GM12878 (cell line): ENCODE measurements at regions not wholly inside any gene's neighbourhood (a gene's known extent, or its start where the extent isn't known, plus 50 kb on each side); places are given as distances from the start of the nearest gene placed in this dataset.

ENCODE experiments used
- ATAC-seq: fragments of 200-7000 bp; cut with Tn5 transposase; 3 replicates; pipeline ENCODE4 v1.9.1; 2020; ENCODE audit warnings: mild to moderate bottlenecking, moderate library complexity
- BruUV-seq: library from RNA; stranded (reverse); fragments of 400-500 nt; replicated peaks from 2 replicates; lab custom pipeline; 2021; lab: Mats Ljungman, UMichigan
- CTCF ChIA-PET: fragments of 300-600 bp; sonication (Branson Sonifier 250); formaldehyde crosslinking; extraction: SDS; loops from one replicate; lab custom pipeline; 2021; ENCODE audit warnings: inconsistent platforms; lab: Yijun Ruan, JAX
- POLR2A ChIA-PET: fragments of 350-600 bp; formaldehyde crosslinking; extraction: SDS; loops from one replicate; lab custom pipeline; 2021; ENCODE audit warnings: inconsistent platforms; lab: Charles Lee
- RAD21 ChIA-PET: fragments of 300-600 bp; sonication (Branson Sonifier 250); formaldehyde crosslinking; loops from one replicate; lab custom pipeline; 2023; ENCODE audit warnings: antibody characterized with exemption; ENCODE audit not compliant: unreplicated experiment; lab: Charles Lee
- SMC1A ChIA-PET: fragments of 300-600 bp; sonication (Branson Sonifier 250); formaldehyde crosslinking; loops from one replicate; lab custom pipeline; 2023; ENCODE audit not compliant: unreplicated experiment, uncharacterized antibody; lab: Charles Lee
- DNase-seq: peaks from one replicate; pipeline ENCODE4 v3.0.0-alpha.2; 2011; ENCODE audit warnings: low read depth, low spot score
- FAIRE-seq: peaks from 3 replicates; lab custom pipeline; 2011; peaks lifted over from hg19 to GRCh38; lab: Jason Lieb, UNC
- H2AFZ ChIP-seq: 2 replicates; pipeline ENCODE4 v1.6.0; 2011; ENCODE audit warnings: low read depth, low read length, control low read depth; ENCODE audit not compliant: control insufficient read depth
- H3K27ac ChIP-seq: 2 replicates; pipeline ENCODE4 v1.5.1; 2011; ENCODE audit warnings: control low read depth; ENCODE audit not compliant: control insufficient read depth, insufficient read depth
- H3K27me3 ChIP-seq, 2 experiments: replicated peaks in 1 of 2; 2 replicates each; pipeline versions ENCODE4 v1.6.0 to v1.6.1; 2011; ENCODE audit warnings: low read length in 1 of 2; ENCODE audit not compliant: control insufficient read depth in 2 of 2, insufficient read depth in 2 of 2
- H3K36me3 ChIP-seq, 2 experiments: 2 replicates each; pipeline ENCODE4 v1.5.1; 2011; ENCODE audit warnings: low read length in 1 of 2; ENCODE audit not compliant: control insufficient read depth in 2 of 2, insufficient read depth in 2 of 2
- H3K4me1 ChIP-seq: 2 replicates; pipeline ENCODE4 v1.6.1; 2011; ENCODE audit warnings: mild to moderate bottlenecking, low read length, moderate library complexity, mixed read lengths; ENCODE audit not compliant: control insufficient read depth, insufficient read depth
- H3K4me2 ChIP-seq: 2 replicates; pipeline ENCODE4 v1.6.0; 2011; ENCODE audit warnings: control low read depth; ENCODE audit not compliant: control insufficient read depth, insufficient read depth
- H3K4me3 ChIP-seq: fragments of 200-600 bp; sonication (generic); 2 replicates; pipeline ENCODE4 v1.5.1; 2016
- H3K79me2 ChIP-seq: 2 replicates; pipeline ENCODE4 v1.6.0; 2011; ENCODE audit warnings: low read length; ENCODE audit not compliant: control insufficient read depth, insufficient read depth
- H3K9ac ChIP-seq: 2 replicates; pipeline ENCODE4 v1.8.0; 2011; ENCODE audit warnings: low read length, control low read depth, mixed read lengths; ENCODE audit not compliant: control insufficient read depth, insufficient read depth
- H3K9me3 ChIP-seq: replicated peaks from 3 replicates; pipeline ENCODE4 v1.5.1; 2011; ENCODE audit warnings: mild to moderate bottlenecking, low read length; ENCODE audit not compliant: control insufficient read depth, insufficient read depth
- H4K20me1 ChIP-seq: 2 replicates; pipeline ENCODE4 v1.6.0; 2011; ENCODE audit not compliant: control insufficient read depth, insufficient read depth
- HSF1 ChIP-seq: fragments of 150-350 bp; IDR thresholded peaks from 2 replicates; pipeline ENCODE4 v1.6.1; 2014; ENCODE audit warnings: mild to moderate bottlenecking, low read depth, low read length
- MLLT1 ChIP-seq: fragments of 450-650 bp; IDR thresholded peaks from 2 replicates; pipeline ENCODE4 v1.6.1; 2016; ENCODE audit warnings: mild to moderate bottlenecking
- RUNX3 ChIP-seq: IDR thresholded peaks from 2 replicates; pipeline ENCODE4 v1.6.1; 2012; ENCODE audit warnings: low read length, inconsistent platforms
- WGBS: methylation state at CpG from one replicate; pipeline ENCODE4 v1.1.6; 2016; ENCODE audit warnings: low lambda C conversion rate; ENCODE audit not compliant: insufficient replicate concordance, insufficient coverage; ENCODE audit errors: missing lambda C conversion rate; 5-methylcytosine and 5-hydroxymethylcytosine counted together
- in situ Hi-C: fragments of 300-500 bp; cut with MboI; formaldehyde crosslinking; loops from 9 replicates; pipeline ENCODE4 v1.14.3; 2018; ENCODE audit warnings: mixed read lengths
- intact Hi-C: fragments of 100-400 bp; cut with micrococcal nuclease; formaldehyde crosslinking; loops from one replicate; pipeline ENCODE4 v1.14.2; 2022; ENCODE audit not compliant: unreplicated experiment

GRCh38 chr14:35986219-35986573 lies 160.1 kb downstream of the BRMS1L start:
- Histone ChIP-seq H3K27ac (no peak overlapping the region), H4K20me1 (no peaks in the 10 kb centered on the region), H3K27me3 (no peaks in the 10 kb centered on the region), H3K9ac (0 out of 2 replicates have a peak overlapping the region, but pooled peaks have one; percentile 12), H2AFZ (peak overlapping the region; percentile 23), H3K79me2 (no peaks in the 10 kb centered on the region), H3K36me3 (no peaks in the 10 kb centered on the region), H3K4me3 (no peak overlapping the region), H3K4me1 (peaks cover 11% of the 10 kb centered on the region), H3K9me3 (no peaks in the 10 kb centered on the region; the same call in 2 of the 3 replicates), H3K4me2 (peak overlapping the region; percentile 38; the same call in 1 of the 2 replicates)
- CTCF ChIA-PET = interaction anchor here (0.6 to 1.0 kb wide), 3 partner anchors 20 to 107 kb away, joined by 3 read pairs; no protein-coding TSS in a partner anchor
- SMC1A ChIA-PET = interaction anchor here (0.6 to 1.5 kb wide), 6 partner anchors 34 to 310 kb away, joined by 3 to 7 read pairs (median 3); partner anchors contain the start of gene BRMS1L
- POLR2A ChIA-PET = no interaction called here
- no TSS peak for BruUV-seq
- TF ChIP-seq MLLT1 (0 out of 2 replicates have a peak, but pooled peaks have one; percentile 17), RUNX3 (peak; percentile 63), HSF1 (no peak)
- FAIRE-seq (peak; percentile 85), DNase-seq (peak; percentile 48), ATAC-seq (peak; percentile 73)
- intact Hi-C loops (no loop called here), in situ Hi-C loops (no loop called here)
- WGBS = 15% methylated on average over 2 of the region's 2 CpGs
- RAD21 ChIA-PET = no interaction called here
